NCI-H524 (cell line): ENCODE measurements at regions not wholly inside any gene's neighbourhood (a gene's known extent, or its start where the extent isn't known, plus 50 kb on each side); places are given as distances from the start of the nearest gene placed in this dataset.
A peak's percentile ranks its signal among the peaks of the same experiment; 100 is the strongest.
"Not testable (repeated sequence)": the region's sequence is repeated elsewhere in the genome, so short reads cannot be mapped to it uniquely, and the experiment has no call there.

ENCODE experiments used
- DNase-seq, 2 experiments: peaks; one replicate each; lab custom pipeline; 2025; lab: John Stamatoyannopoulos, UW

DNA sequence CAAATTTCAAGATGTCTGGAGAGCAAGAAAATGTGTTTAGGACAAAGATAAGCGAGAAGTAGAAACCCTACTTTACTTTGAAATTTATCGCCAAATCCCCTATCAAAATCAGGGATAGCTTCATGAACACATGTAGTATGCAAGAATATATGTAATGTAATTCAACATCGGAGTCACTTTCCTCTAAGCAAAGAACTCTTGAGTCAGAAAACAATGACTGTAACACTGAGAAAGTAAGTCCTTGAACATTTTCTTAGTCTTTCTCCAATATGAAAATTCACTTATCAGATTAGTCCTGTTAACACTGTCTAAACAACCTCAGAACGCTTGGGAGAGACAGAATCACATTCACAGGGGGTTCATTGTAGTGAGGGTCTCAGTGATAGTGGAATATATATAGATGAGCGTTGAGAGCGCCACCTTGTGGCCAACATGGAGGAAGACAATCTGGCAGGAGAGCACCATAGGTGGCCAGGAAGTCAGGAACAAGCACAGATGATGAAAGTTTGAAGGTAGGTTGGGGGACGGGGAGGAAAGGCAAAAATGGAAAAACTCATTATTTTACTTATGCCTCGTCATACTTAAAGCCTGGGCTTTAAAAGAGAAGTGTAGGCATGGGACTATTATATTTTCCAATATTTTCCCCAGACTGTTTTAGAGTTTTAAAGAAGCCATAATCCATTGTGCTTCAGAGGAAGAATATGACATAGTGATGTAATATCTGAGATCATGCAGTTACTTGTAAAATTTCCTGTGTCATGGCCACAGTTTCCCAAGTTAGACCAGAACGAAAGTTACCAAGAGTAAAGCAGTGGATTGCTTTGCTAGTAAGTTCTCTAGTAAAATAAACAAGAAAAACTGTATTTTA lies 115.5 kb upstream of the GNAI1 start:
- peak; percentile 41 to 63 for DNase-seq

GRCh38 chr7:80017101-80017698 lies 117.4 kb upstream of the GNAI1 start:
- peak; percentile 7 to 54 for DNase-seq

DNA sequence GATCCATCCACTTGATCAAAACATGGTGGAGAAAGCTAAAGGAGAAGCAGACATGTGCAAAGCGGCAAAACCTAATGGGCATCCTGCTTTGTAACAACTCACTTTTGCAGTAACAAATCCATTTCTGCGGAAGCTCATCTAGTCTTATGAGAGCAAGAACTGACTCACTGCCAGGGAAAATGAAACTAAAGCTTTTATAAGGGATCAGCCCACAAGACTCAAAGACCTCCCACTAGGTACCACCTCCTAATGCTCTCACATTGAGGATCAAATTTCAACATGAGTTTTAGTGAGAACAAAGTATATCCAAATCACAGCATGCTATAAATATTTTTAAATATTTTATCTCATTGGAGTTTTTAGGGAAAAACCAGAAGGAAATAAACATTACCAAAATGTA lies 120.1 kb upstream of the GNAI1 start:
- no peak for DNase-seq

DNA sequence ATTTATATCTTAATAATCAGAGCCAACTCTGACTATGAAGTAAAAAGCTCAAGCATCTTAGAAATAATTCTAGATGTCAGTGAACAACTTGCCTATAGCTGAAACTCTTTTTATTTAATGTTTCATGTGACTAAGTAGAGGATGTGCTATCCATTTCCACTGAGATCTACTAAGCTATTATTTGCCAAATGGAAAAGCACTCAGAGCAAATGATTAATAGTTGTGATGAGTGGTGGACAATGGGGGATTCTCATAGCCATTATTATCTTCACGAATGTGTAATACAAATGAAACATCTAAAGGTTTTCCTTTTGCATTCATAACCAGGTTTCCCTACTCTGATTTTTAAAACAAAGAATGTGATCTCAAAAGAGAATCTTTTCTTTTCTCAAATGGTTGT lies 126.6 kb upstream of the GNAI1 start:
- no peak for DNase-seq

DNA sequence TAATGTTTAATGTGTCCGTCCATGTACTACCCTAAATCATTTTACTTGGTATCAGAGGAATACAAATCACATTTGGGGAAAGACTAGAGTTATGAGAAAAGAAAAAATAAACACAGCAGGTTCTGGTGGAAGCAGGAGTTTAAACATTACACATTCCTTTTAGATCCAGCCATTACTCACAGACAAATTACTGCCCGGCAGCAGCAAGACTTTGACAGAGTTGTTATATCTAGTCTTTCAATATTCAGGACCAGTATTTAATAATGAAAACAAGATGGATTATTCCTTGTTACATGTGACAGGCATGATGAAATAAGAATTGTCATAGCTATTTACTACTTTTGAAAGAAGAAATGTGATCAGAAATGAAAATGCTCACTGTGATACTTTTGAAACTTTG lies 131.8 kb upstream of the GNAI1 start:
- no peak for DNase-seq

DNA sequence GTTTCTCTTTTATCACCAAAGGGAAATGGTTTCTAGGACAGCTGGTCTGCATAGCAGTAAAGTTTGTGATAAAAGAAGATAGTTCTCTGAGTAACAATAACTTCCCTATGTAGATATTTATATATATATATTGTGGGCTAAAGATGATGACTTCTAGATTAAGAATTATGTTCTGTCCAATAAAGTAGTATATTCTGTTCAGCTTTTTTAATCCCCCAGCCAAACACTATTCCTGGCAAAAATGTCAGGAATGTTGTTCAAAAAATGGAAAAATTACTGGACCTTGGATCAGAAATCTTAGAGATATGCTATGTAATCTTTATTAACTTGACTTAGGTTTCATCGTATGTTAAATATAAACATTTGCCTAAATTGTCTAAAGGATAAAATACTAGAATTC lies 136.3 kb upstream of the GNAI1 start:
- no peak for DNase-seq

DNA sequence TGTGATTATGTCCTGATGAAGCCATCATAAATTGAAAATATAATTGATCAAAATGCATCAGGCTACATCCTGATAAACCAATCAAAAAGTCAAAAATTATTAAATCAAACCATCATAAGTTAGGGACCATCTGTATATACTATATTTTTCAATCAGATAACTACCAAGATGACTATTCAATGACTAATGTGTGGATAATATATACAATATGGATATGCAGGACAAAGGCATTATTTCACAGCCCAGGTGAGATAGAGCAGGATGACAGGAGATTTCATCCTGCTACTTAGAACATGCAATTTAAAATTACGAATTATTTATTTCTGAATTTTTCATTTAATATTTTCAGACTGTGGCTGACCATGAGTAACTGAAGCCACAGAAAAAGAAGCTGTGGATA lies 137.3 kb upstream of the GNAI1 start:
- no peak for DNase-seq

- DNase-seq: not testable (repeated sequence)
These were observed 138.9 kb upstream of the GNAI1 start for GRCh38 chr7:79995741-79996140.

DNA sequence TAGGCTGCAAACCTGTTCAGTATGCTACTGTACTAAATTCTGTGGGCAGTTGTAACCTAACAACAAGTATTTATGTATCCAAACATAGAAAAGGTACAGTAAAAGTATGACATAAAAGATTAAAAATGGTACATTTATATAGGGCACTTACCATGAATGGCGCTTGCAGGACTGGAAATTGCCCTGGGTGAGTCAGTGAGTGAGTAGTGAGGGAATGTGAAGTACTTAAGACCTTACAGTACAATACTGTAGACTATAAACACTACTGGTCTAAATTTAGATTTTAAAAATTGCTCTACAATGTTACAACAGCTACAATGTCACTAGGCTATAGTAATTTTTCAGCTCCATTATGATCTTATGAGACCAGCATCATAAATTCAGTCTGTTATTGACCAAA lies 146.0 kb upstream of the GNAI1 start:
- no peak for DNase-seq

- no peak for DNase-seq
These were observed 150.4 kb upstream of the GNAI1 start for GRCh38 chr7:79984210-79984609.

- peak in 1 of 2 experiments; percentile 23 for DNase-seq
These were observed 152.4 kb upstream of the GNAI1 start for GRCh38 chr7:79982141-79982770.

- no peak for DNase-seq
These were observed 154.3 kb upstream of the GNAI1 start for GRCh38 chr7:79980376-79980775.

- no peak for DNase-seq
These were observed 155.2 kb upstream of the GNAI1 start for GRCh38 chr7:79979437-79979836.

DNA sequence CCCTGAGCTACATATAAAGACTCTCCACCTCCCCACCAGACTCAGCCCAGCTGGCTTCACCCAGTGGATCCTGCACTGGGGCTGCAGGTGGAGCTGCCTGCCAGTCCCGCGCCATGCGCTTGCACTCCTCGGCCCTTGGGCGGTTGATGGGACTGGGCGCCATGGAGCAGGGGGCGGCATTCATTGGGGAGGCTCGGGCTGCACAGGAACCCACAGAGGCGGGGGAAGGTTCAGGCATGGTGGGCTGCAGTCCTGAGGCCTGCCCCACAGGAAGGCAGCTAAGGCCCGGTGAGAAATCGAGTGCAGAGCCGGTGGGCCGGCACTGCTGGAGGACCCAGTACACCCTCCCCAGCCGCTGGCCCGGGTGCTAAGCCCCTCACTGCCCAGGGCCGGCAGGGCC lies 157.2 kb upstream of the GNAI1 start:
- DNase-seq: no peak

DNA sequence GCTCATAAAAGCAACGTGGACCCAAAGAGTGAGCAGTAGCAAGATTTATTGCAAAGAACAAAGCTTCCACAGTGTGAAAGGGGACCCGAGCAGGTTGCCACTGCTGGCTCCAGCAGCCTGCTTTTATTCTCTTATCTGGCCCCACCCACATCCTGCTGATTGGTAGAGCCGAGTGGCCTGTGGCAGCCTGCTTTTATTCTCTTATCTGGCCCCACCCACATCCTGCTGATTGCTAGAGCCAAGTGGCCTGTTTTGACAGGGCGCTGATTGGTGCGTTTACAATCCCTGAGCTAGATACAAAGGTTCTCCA lies 158.0 kb upstream of the GNAI1 start:
- DNase-seq: not testable (repeated sequence)

DNA sequence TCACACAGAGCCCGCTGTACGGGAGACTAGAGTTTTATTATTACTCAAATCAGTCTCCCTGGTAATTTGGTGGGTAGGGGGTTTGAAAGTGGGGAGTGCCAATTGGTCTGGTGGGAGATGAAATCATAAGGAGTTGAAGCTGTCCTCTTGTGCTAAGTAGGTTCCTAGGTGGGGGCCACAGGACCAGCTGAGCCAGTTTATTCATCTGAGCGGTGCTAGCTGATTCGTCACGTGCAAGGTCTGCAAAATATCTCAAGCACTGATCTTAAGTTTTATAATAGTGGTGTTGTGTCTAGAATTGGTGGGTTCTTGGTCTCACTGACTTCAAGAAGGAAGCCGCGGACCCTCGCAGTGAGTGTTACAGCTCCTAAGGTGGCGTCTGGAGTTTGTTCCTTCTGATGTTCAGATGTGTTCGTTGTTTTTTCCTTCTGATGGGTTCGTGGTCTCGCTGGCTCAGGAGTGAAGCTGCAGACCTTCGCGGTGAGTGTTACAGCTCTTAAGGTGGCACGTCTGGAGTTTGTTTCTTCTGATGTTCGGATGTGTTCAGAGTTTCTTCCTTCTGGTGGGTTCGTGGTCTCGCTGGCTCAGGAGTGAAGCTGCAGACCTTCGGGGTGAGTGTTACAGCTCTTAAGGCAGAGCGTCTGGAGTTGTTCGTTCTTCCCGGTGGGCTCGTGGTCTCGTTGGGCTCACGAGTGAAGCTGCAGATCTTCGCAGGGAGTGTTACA lies 158.5 kb upstream of the GNAI1 start:
- not testable (repeated sequence) for DNase-seq

GRCh38 chr7:79973455-79973854 lies 161.2 kb upstream of the GNAI1 start:
- DNase-seq: no peak

GRCh38 chr7:79971058-79971457 lies 163.6 kb upstream of the GNAI1 start:
- DNase-seq: no peak

DNA sequence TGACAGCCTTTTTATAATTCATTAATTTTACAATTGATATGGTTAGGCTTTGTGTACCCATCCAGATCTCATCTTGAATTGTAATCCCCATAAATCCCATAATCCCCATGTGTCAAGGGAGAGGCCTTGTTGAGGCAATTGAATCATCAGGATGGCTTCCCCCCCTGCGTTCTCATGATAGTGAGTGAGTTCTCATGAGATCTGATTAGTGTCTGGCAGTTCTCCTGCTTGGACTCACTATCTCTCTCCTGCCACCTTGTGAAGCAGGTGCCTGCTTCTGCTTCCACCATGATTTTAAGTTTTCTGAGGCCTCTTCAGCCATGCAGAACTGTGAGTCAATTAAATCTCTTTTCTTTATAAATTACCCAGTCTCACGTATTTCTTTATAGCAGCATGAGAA lies 165.7 kb upstream of the GNAI1 start:
- DNase-seq: peak; percentile 89 to 96

DNA sequence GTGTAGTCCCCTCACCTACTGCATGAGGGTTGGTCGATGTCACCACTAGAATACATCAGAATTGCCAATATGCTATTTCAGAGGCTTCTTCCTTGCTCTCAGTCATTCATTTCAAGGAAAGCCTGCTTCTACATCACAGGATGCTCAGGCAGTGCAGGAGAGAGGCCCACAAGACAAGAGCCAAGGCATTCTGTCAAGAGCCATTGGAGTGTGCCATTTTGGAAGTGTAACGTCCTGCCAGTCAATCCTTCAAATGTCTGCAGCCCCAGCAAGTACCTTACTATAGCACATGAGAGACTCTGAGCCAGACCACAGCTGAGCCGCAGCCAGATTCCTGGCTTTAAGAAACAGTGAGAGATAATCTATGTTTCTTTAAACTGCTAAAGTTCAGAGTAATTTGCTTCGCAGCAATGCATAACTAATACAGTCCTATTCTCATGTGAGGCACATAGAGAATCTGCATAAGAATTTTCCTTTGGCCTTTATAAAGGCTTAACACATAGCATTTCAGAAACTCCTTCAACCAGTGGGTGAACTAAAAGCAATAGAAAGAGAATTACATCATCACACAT lies 166.5 kb upstream of the GNAI1 start:
- DNase-seq: peak in 1 of 2 experiments; percentile 11

DNA sequence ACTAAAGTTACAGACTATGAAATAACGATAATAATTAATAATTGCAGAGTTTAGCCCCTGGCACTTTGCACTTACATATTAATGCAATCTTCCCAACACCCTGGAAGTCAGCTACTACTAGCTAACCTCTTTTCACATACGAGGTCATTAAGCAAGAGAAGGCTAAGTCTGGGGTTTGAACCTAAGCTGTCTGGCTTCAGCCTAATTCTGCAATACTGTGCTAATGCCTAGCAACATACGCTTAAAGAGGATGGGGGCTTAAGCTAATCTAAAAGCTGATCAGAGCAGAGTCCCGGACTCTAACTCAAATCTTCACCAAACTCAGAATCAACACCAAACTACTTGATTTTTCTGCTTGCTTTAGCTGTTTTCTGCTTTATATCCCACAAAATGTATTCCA lies 168.7 kb upstream of the GNAI1 start:
- DNase-seq: peak in 1 of 2 experiments; percentile 16

DNA sequence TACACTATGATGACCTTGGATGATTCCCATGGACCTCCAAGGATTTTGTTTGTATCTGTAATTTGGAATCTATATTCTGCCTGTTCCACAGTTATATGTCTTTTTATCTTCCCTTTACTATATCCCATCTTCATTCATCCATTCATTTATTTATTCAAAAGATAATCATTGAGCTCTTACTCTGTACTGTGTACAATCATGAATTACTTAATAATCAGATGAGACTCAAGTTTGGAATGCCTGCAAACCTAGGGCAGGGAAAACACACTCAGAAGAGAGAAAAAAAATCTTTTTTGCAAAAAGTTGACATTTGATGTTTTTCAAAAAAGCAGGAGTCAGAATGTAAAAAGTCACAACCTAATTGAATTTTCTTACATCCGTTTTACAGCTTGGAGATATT lies 170.2 kb upstream of the GNAI1 start:
- no peak for DNase-seq
